AG09309 (cell line): ENCODE measurements at regions not wholly inside any gene's neighbourhood (a gene's known extent, or its start where the extent isn't known, plus 50 kb on each side); places are given as distances from the start of the nearest gene placed in this dataset.

ENCODE experiments used
- DNase-seq: peaks from one replicate; pipeline ENCODE4 v3.0.0-alpha.2; 2010; ENCODE audit warnings: low read depth
- H3K4me3 ChIP-seq: 2 replicates; pipeline ENCODE4 v1.5.1; 2011; ENCODE audit warnings: mild to moderate bottlenecking, low read depth, low read length, moderate library complexity; ENCODE audit not compliant: control insufficient read depth
- TF ChIP-seq, protein P1 (sequence below): IDR thresholded peaks from 2 replicates; pipeline ENCODE4 v1.5.1; 2011; ENCODE audit warnings: mild to moderate bottlenecking, low read depth, low read length, inconsistent platforms; ENCODE audit not compliant: insufficient read depth, control insufficient read depth; ENCODE audit errors: missing control alignments

GRCh38 chr15:93811305-93811704 is 420.1 kb upstream of the MCTP2 start:
- DNase-seq = no peak
- no peak overlapping the region for H3K4me3 ChIP-seq
- TF ChIP-seq, protein P1, sequence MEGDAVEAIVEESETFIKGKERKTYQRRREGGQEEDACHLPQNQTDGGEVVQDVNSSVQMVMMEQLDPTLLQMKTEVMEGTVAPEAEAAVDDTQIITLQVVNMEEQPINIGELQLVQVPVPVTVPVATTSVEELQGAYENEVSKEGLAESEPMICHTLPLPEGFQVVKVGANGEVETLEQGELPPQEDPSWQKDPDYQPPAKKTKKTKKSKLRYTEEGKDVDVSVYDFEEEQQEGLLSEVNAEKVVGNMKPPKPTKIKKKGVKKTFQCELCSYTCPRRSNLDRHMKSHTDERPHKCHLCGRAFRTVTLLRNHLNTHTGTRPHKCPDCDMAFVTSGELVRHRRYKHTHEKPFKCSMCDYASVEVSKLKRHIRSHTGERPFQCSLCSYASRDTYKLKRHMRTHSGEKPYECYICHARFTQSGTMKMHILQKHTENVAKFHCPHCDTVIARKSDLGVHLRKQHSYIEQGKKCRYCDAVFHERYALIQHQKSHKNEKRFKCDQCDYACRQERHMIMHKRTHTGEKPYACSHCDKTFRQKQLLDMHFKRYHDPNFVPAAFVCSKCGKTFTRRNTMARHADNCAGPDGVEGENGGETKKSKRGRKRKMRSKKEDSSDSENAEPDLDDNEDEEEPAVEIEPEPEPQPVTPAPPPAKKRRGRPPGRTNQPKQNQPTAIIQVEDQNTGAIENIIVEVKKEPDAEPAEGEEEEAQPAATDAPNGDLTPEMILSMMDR = no peak

GRCh38 chr15:93809516-93809915 is 421.8 kb upstream of the MCTP2 start:
- TF ChIP-seq, protein P1 = no peak
- H3K4me3 ChIP-seq = no peak overlapping the region

DNA sequence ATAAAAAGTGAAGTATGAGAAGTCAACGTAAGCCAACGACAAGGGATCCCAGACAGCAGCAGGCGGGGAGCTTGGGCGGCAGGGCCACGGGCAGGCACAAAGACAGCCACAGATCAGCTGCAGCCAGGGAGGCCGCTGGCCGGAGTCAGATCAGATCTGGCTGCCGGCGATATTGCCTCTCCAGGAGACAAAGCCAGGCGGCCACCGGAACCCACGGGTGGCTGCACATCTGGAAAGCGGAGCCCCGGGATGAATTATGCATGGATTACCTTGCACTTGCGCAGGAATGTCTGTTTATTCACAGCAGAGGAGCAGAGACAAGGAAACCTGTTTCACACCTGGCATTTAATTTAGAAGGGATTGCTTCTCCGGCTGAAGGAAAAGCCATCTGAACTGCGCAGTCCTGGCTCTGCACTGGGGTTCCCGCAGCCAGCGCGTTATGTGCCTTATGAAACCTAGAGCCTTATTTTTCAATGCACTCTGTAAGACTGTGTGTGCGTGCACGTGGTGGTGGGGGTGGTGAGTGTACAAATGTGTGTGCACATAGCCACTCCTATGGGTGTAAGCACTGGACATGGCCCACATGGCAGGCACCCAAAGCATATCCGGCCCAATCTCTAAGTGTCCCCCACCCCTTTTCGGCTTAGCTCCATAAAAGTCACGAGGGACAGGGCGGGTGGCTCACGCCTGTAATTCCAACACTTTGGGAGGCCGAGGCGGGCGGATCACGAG is 427.8 kb upstream of the MCTP2 start:
- TF ChIP-seq, protein P1 = no peak
- no peak for DNase-seq
- H3K4me3 ChIP-seq = no peak overlapping the region

More at GRCh38 chr15:93809516-93809915, 421.8 kb upstream of the MCTP2 start:
- DNase-seq = no peak

DNA sequence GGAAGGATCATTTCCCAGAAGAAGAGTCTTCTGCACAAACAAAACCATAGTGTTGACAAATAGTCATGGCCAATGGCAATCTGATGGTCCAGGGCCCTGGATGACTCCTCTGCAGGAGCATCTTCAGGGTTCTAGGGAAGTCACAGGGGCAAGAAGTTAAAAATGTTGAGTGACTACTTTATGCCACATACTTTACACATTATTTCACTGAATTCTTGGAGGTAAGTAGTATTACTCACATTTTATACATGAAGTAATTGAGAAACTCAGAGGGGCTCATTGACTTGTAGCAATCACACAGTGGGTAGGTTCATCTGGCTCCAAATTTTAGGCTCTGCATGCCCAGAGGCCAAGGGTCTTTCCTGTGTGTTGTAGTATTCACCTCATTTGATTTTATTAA is 430.2 kb upstream of the MCTP2 start:
- TF ChIP-seq, protein P1 = no peak
- H3K4me3 ChIP-seq = no peak overlapping the region
- no peak for DNase-seq

GRCh38 chr15:93800805-93801204 is 430.6 kb upstream of the MCTP2 start:
- DNase-seq = no peak
- H3K4me3 ChIP-seq = no peak overlapping the region
- TF ChIP-seq, protein P1 = no peak

DNA sequence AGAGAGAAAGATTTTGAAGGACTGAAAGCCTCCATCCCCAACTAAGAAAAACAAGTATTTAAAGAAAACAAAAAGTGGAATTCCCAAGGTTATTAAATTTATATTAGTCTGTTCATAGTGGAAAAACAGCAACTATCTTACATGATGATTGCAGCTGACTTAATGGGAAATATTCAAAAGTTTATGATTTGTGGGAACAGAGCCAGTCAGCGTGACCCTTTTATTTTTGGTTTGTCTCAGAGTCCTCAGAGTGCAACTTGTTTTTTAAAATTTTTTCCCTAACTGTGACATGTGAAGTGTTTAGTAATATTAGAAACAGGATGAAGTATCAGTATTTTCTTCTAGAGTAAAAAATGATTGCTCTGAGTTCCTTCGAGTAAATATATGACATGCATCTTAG is 441.9 kb upstream of the MCTP2 start:
- DNase-seq = no peak
- no peak overlapping the region for H3K4me3 ChIP-seq
- TF ChIP-seq, protein P1 = no peak
